Panc1 (cell line): ENCODE measurements at regions not wholly inside any gene's neighbourhood (a gene's known extent, or its start where the extent isn't known, plus 50 kb on each side); places are given as distances from the start of the nearest gene placed in this dataset.

Experiments
- ATAC-seq: fragments of 200-7000 bp; cut with Tn5 transposase; 2 replicates; pipeline ENCODE4 v1.9.1; 2020; ENCODE audit warnings: mild to moderate bottlenecking, moderate library complexity
- BruUV-seq: library from RNA; stranded (reverse); fragments of 400-500 nt; replicated peaks from 2 replicates; lab custom pipeline; 2021; lab: Mats Ljungman, UMichigan
- CTCF ChIA-PET: fragments of 300-600 bp; sonication (Branson Sonifier 250); formaldehyde crosslinking; loops from one replicate; lab custom pipeline; 2022; ENCODE audit warnings: antibody characterized with exemption; lab: Charles Lee
- POLR2A ChIA-PET: fragments of 300-600 bp; sonication (Branson Sonifier 250); formaldehyde crosslinking; loops from one replicate; lab custom pipeline; 2022; ENCODE audit warnings: antibody characterized with exemption; lab: Charles Lee
- DNase-seq: peaks from one replicate; pipeline ENCODE4 v3.0.0-alpha.2; 2010; ENCODE audit warnings: low read depth, low spot score
- H3K27ac ChIP-seq: 2 replicates; pipeline ENCODE4 v1.5.1; 2011; ENCODE audit warnings: mild to moderate bottlenecking, low read length, inconsistent platforms
- H3K27me3 ChIP-seq: fragments of 200-500 bp; sonication (Bioruptor generic); 2 replicates; pipeline ENCODE4 v1.6.0; 2014; ENCODE audit warnings: low read length, inconsistent platforms; ENCODE audit not compliant: control insufficient read depth, insufficient read depth
- H3K36me3 ChIP-seq: fragments of 200-500 bp; sonication (Bioruptor generic); 2 replicates; pipeline ENCODE4 v1.5.1; 2014; ENCODE audit warnings: inconsistent platforms, mild to moderate bottlenecking, low read length, moderate library complexity; ENCODE audit not compliant: control insufficient read depth, insufficient read depth
- H3K4me1 ChIP-seq: 2 replicates; pipeline ENCODE4 v1.5.1; 2011; ENCODE audit warnings: inconsistent platforms, mild to moderate bottlenecking, low read length, moderate library complexity; ENCODE audit not compliant: control insufficient read depth, insufficient read depth
- H3K4me3 ChIP-seq, 2 experiments: 2 replicates each; pipeline ENCODE4 v1.5.1; 2011 to 2012; ENCODE audit warnings: low read depth in 2 of 2, low read length in 2 of 2, mild to moderate bottlenecking in 2 of 2, inconsistent platforms in 1 of 2, moderate library complexity in 1 of 2
- H3K9me3 ChIP-seq: fragments of 200-500 bp; sonication (Bioruptor generic); 2 replicates; pipeline ENCODE4 v1.5.1; 2014; ENCODE audit warnings: low read depth, mild to moderate bottlenecking, inconsistent platforms, low read length, moderate library complexity; ENCODE audit not compliant: control insufficient read depth, insufficient read depth
- CTCF ChIP-seq: fragments of 450-650 bp; IDR thresholded peaks from 2 replicates; pipeline ENCODE4 v1.5.1; 2017; ENCODE audit warnings: mild to moderate bottlenecking
- POLR2AphosphoS5 ChIP-seq: IDR thresholded peaks from 2 replicates; pipeline ENCODE4 v1.6.1; 2012; ENCODE audit warnings: mild to moderate bottlenecking, low read depth, low read length, moderate library complexity
- REST ChIP-seq, 2 experiments: IDR thresholded peaks; 2 replicates each; pipeline ENCODE4 v1.6.1; 2011 to 2012; ENCODE audit warnings: low read depth in 2 of 2, control low read depth in 1 of 2, low read length in 1 of 2, mild to moderate bottlenecking in 1 of 2, moderate library complexity in 1 of 2; ENCODE audit not compliant: insufficient read depth in 1 of 2
- SIN3A ChIP-seq: IDR thresholded peaks from 2 replicates; pipeline ENCODE4 v1.6.1; 2012; ENCODE audit warnings: low read depth, mild to moderate bottlenecking, low read length, moderate library complexity, borderline replicate concordance; ENCODE audit not compliant: insufficient read depth
- TCF7L2 ChIP-seq: IDR thresholded peaks from 2 replicates; pipeline ENCODE4 v1.6.1; 2011; ENCODE audit warnings: mild to moderate bottlenecking, low read depth, low read length, inconsistent platforms
- in situ Hi-C: cut with HindIII; loops from 2 replicates; pipeline ENCODE4 v1.10.0; 2016; ENCODE audit warnings: low sequenced_read_pairs, low pct_unique_long_range_greater_than_20kb
- intact Hi-C: fragments of 100-400 bp; cut with micrococcal nuclease; formaldehyde crosslinking; loops from one replicate; pipeline ENCODE4 v1.10.0; 2022; ENCODE audit not compliant: unreplicated experiment

GRCh38 chr14:26206640-26207039, 391.2 kb downstream of the NOVA1 start:
- no peaks in the 10 kb centered on the region for H3K36me3 ChIP-seq
- no peaks in the 10 kb centered on the region for H3K9me3 ChIP-seq
- H3K27me3 ChIP-seq: no peaks in the 10 kb centered on the region
- ChIA-PET CTCF (no interaction called here), POLR2A (no interaction called here)
- intact Hi-C loops (no loop called here), in situ Hi-C loops (no loop called here)
- TF ChIP-seq POLR2AphosphoS5 (no peak), REST (IDR thresholded peaks at IDR 0.05; ENCODE audit: insufficient read depth in 1 of 2, low read depth in 2 of 2, low read length in 1 of 2) (no peak), SIN3A (no peak), CTCF (no peak), TCF7L2 (no peak)
- no TSS peak for BruUV-seq
- no peak overlapping the region for H3K4me3 ChIP-seq
- no peaks in the 10 kb centered on the region for H3K4me1 ChIP-seq
- ATAC-seq (no peak), DNase-seq (no peak)
- H3K27ac ChIP-seq: no peak overlapping the region

- Histone ChIP-seq H3K4me1 (no peaks in the 10 kb centered on the region), H3K27ac (no peak overlapping the region), H3K36me3 (no peaks in the 10 kb centered on the region), H3K4me3 (no peak overlapping the region), H3K9me3 (no peaks in the 10 kb centered on the region), H3K27me3 (no peaks in the 10 kb centered on the region)
- BruUV-seq: no TSS peak
- TF ChIP-seq POLR2AphosphoS5: no peak
- no peak for TF ChIP-seq REST (IDR thresholded peaks at IDR 0.05; ENCODE audit: insufficient read depth in 1 of 2, low read depth in 2 of 2, low read length in 1 of 2)
- TF ChIP-seq TCF7L2: no peak
- TF ChIP-seq CTCF: no peak
- TF ChIP-seq SIN3A: no peak
- ChIA-PET POLR2A (no interaction called here), CTCF (no interaction called here)
- ATAC-seq (no peak), DNase-seq (no peak)
- in situ Hi-C loops (no loop called here), intact Hi-C loops (no loop called here)
Measured at GRCh38 chr14:26204728-26205479, 392.9 kb downstream of the NOVA1 start.
